CD4-positive, alpha-beta T cell treated with Interleukin-4 for 1 hour (primary cell): ENCODE measurements at regions not wholly inside any gene's neighbourhood (a gene's known extent, or its start where the extent isn't known, plus 50 kb on each side); places are given as distances from the start of the nearest gene placed in this dataset.

ENCODE experiments used
- DNase-seq, 2 donors: peaks; one replicate each; pipeline ENCODE4 v3.0.0-alpha.2; 2020 to 2022

DNA sequence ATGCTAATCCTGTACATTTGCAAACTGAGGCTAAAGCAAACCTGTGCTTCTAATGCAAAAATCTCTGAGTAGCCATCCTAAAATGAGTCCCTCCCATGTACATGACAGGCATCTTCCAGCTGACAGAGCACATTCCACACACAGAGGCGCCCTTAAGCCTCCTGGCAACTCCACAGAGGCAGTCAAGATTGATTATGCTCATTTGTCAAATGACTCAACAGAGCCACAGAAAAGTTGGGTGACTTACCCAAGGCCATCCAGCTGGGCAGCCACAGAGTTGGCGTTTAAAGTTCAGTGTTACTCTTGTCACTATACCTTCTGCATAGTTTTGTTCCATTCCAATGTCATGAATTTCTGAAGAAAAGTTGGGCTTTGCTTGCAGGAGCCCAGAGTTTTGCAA lies 394.6 kb upstream of the FGF13 start:
- DNase-seq, result no peak

GRCh38 chrX:139094671-139095592 lies 383.4 kb upstream of the FGF13 start:
- DNase-seq, result no peak

DNA sequence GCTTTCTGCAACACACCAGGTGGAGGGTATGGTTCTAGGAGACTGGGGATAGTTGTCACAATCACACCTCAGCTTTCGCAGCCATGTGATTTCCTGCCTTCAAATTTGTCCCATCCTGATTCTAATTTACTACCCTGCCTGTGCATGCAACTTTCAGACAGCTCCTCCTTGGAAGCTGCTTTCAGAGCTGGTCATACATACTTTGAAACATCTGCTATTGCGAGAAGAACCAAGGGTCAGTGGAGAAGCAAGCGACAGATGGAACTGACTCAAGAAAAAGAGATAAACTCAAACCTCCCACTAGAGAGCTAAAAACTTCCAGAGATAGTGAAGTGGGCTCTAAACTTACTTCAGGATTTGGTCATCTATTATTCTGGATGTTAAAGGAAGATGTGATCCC lies 381.7 kb upstream of the FGF13 start:
- no peak for DNase-seq

- no peak for DNase-seq
Observed at GRCh38 chrX:139091878-139092277, 380.4 kb upstream of the FGF13 start.

GRCh38 chrX:139091066-139091465 lies 379.5 kb upstream of the FGF13 start:
- no peak for DNase-seq

GRCh38 chrX:139086246-139086645 lies 374.7 kb upstream of the FGF13 start:
- DNase-seq, result no peak

DNA sequence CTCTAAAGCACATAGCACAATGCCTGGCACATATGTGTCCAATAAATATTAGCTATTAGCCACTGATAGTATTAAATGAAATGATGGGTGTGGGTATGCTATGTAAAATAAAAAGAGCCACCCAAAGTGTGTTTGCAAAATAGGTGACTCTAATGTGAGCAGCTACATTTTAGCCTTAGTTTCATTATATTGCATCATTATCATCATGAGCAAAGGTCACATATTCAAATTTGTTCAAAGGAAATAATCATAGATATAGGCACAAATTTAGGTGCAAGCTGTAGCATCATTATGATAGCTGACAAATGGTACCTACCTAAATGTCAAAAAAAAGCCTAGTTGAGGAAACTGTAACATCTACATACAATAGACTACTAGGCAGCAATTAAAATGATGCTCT lies 373.9 kb upstream of the FGF13 start:
- no peak for DNase-seq

- no peak for DNase-seq
Observed at GRCh38 chrX:139083191-139083590, 371.7 kb upstream of the FGF13 start.

DNA sequence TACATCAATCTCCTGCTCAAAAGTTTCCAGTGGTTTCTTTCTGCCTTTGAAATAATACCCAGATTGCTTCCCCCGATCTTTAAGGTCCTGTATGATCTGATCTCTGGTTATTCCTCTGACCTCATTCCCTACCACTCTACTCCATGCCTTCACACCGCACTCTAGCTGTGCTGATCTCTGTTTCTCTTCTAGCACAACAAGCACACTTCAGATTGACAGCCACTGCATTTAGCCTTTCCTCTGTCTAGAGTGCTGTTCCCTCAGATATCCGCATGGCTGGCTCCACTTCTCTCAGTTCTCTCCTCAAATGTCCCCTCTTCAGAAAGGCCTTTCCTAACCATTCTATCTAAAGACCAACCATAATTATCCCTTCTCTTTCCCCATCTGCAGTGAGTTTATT lies 370.4 kb upstream of the FGF13 start:
- no peak for DNase-seq

DNA sequence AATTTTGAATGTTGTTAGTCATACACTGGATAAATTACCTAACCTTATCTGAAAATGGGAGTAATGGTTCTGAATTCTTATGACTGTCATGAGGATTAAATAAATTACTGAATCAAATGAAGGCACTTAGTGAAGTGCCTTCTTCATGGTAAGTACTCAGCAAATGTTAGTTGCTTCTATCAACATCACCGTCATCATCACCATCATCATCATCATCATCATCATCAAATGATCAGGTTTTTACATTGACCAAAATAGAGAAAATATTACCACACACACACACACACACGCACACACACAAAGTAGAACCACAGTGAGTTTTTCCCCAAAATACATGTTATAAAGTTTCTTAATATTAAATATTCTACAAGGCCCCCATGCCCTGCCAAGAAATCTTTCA lies 368.3 kb upstream of the FGF13 start:
- no peak for DNase-seq

DNA sequence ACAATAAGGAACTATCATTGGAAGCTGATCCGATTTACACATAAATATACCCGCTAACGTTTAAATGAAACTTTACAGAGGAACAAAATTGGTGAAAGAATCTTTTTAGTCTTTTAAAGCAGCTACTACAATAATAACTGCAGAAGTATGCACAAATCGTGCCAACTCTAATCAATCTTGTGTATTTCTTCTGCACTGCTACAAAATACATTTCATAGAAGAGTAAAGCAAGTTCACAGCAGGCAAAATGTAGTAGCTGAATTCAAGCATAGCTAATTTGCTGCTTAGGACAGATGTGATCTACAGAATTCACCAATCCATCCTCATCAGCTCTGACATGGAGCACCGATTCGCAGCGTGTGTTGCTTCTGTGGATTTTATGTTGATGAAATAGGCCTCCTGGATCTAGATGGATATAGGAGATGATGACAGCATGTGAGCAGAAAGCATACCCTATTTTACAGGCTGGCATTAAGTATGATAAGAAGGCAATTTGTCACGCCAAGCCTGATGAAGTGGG lies 367.3 kb upstream of the FGF13 start:
- DNase-seq, result no peak

DNA sequence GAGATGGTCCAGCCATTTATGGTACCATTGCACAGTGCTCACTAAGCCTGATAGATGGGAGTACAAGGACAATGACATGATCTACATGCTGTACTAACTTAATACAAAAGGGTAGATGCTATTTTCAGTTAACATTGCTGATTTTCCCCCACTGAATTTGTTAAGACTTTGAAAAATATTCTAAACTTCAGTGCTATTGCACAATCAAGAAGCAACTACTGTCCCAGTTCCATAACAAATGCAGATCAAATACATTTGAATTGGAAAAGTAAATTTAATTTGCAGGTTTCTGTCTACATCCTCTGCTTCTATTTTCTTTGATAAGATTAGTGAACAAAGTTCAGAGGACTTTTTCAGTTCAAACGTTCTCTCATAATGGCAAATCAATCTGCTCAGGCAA lies 366.8 kb upstream of the FGF13 start:
- DNase-seq, result no peak

DNA sequence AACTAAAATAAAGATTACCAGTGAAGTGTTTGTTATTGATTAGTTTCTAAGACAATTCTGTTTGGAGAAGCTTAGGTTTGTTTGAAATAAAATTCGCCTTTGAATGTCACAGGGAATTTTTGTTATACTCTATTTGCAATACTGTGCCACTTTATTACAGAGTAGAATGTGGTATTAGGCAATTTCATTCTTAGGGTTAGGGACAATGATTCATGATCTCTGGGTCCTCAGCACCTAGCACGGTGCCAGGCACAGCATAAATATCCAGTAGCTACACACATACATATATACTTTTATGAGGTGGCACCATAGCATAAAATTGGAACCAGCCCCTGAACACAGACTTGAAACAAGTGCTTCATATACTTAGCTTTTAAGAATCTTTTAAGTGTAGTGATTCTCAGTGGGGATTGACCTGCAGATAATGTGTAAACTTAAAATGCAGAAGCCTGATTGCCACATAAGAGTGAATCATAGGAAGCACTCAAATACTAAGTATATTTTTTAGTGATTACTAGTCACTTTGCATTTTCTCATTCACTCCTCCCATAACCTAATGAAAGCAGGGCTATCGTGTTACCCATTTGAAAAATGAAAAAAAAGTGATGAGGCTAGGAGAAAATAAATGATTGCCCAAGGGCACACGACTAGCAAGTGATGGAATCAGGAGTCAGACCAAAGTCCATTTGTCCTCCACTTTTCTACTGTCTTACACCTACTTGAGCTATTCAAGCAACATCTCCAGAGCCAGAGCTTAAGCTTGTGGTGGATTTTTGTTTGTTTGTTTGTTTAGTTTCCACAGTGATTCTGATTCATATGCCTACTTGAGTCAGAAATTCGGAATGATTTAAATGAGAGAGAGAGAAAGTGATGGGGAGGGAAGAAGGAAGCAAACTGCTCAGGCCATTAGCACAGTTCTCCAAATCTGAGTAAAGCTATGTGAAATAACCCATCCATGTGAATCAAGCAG lies 366.0 kb upstream of the FGF13 start:
- no peak for DNase-seq

GRCh38 chrX:139063364-139063763 lies 351.8 kb upstream of the FGF13 start:
- no peak for DNase-seq

DNA sequence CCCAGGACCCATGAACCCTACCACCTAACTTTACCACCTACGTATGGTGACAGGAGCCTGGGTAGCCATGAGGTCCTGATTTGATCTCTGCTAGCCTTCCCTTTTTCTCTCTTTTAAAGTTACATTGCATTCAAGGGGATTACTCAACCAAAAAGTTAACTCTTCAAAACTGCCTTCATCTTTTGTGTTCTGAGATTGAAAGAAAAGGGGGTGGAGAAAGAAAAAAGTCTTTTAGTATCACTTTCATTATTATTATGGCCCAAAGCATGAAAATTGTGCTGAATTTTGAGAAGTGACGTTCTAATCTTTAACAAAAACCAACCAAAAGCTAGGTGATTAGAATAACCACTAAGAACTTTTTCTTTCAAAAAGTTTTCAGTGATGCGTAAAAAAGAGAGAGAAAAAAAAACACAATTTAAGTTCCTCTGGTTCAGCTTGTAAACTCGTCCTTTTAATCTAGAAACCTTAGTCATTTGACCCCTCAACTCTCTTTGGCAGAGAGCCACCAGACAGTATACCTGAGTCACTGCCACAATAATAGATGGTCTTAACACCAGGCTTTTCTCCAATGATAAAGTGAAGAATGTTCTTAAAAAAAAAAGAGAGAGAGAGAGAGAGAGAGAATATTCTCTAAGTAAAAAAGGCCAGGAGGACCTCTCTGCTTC lies 347.4 kb upstream of the FGF13 start:
- DNase-seq, result no peak

DNA sequence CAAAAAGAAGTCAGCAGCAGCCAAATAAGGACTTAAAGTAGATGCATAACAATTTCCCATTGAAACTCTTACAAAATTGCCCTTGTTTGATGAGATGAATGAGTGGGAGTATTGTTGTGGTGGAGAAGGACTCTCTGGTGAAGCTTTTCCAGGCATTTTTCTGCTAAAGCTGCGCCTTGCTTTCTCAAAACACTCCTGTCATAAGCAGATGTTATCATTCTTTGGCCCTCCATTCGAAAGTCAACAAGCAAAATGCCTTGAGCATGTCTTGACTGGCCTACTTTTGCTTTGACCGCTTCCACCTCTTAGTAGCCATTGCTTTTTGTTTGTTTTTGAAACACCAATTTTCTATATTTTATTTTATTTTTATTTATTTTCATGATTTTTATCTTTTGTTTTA lies 340.9 kb upstream of the FGF13 start:
- no peak for DNase-seq

GRCh38 chrX:139049465-139049864 lies 337.9 kb upstream of the FGF13 start:
- DNase-seq, result no peak

DNA sequence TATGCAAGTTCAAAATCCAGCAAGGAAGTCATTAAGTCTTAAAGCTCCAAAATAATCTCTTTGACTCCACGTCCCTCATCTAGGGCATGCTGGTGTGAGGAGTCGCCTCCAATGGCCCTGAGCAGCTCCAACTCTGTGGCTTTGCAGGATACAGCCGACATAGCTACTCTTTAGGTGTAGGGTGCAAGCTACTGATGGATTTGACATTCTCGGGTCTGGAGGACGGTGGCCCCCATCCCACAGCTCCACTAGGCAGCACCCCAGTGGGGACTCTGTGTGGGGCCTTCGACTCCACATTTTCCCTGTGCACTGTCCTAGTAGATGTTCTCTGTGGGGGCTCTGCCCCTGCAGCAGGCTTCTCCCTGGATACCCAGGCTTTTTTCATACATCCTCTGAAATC lies 333.2 kb upstream of the FGF13 start:
- no peak for DNase-seq

GRCh38 chrX:139039041-139039440 lies 327.5 kb upstream of the FGF13 start:
- no peak for DNase-seq

- no peak for DNase-seq
Observed at GRCh38 chrX:139026811-139027210, 315.3 kb upstream of the FGF13 start.

DNA sequence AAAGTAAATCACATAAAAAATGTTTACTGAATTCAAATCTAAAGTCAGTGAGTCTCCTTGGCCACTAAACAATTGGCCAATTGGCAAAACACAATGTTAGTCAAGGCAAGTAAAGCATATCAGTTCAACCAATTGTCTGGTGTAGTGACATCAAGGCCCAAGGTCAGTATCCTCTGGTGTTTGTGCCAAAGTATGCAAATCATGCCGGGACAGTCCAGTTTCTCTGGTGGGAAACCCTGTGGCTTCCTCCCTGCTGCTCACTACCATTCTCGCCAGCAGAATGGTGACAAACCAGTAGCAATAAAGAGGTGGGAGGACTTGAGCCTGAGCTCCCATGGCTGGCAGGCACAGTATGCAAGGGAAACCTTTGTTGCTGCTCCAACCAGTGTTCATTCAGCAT lies 314.9 kb upstream of the FGF13 start:
- DNase-seq, result no peak

DNA sequence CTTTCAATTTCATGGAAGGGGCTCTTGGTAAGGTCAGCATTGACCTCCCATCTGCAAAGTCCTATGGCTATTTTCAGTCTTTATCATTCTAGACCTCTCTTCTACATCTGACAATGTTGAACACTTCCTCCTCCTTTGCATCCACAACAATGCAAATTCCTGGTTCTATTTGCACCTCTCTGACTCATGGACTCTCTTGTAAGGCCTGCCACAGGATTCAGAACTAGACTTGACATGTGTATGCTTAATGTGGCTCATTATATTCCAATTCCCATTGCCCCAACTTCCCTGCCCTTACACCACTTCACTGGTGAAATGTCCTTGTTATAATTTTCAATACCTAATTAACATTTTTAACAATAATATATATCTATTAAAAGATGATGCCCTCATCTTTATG lies 314.3 kb upstream of the FGF13 start:
- no peak for DNase-seq

DNA sequence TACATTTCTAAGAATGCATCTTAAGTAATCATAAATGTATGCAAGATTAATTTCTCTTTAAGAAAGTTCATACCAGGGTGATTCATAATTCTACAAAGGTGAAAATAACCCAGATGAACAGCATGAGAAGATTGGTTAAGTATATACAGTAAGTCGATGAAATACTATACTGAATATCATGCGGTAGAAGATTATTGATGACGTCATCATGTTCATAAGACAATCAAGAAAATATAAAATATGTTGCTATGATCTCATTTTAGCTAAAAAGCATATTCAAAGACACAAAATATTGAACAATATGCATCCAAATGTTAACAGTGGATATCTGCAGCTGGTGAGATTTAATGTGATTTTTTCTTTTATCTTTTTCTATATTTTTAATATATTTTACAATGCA lies 312.0 kb upstream of the FGF13 start:
- DNase-seq, result no peak
